Neural cell (in vitro differentiated cells): ENCODE measurements at regions not wholly inside any gene's neighbourhood (a gene's known extent, or its start where the extent isn't known, plus 50 kb on each side); places are given as distances from the start of the nearest gene placed in this dataset.

Experiments
- CTCF ChIP-seq: fragments of 450-650 bp; IDR thresholded peaks from 2 replicates; pipeline ENCODE4 v1.5.1; 2014; ENCODE audit warnings: antibody characterized with exemption, mild to moderate bottlenecking, moderate library complexity; ENCODE audit not compliant: poor library complexity, severe bottlenecking
- EP300 ChIP-seq: fragments of 450-650 bp; conservative IDR thresholded peaks from 2 replicates; pipeline ENCODE4 v1.6.1; 2014; ENCODE audit warnings: antibody characterized with exemption, mild to moderate bottlenecking, moderate library complexity; ENCODE audit not compliant: poor library complexity, severe bottlenecking

DNA sequence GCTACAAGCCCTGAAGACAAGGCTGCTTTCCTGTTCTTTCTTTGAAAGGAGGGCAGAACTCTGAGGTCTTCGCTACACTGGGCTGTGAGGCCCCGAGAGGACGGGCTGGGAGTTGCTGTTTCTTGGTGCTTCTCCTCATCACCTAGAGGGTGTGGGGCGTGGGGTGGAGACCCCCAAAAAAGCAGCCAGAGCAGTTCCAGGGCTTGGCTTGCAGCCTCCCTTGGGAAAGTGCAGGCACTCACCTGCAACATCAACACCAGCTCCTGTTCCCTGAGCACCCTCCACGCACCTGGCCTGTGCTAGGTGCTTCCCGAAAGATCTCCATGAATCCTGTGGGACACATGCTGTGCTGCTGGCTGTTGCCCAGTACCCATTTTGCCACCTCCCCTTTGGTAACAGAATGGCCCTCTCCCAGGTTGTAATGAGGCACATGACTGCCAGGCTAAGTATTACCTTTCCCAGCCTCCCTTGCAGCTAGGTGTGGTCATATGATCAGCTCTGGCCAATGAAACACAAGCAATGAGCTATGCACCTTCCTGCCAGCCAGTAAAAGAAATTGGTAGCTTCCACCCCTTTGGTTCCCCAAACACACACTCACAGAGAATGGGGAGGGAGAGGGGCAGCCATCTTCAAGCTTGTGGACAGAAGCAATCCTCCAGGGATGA lies 146.0 kb downstream of the C9orf50 start:
- TF ChIP-seq EP300 (no peak), CTCF (no peak)
